Gastroesophageal sphincter (tissue), 4 donors: ENCODE measurements at regions not wholly inside any gene's neighbourhood (a gene's known extent, or its start where the extent isn't known, plus 50 kb on each side); places are given as distances from the start of the nearest gene placed in this dataset.

Experiments used
- ATAC-seq: fragments of 150-250 bp; one replicate; pipeline ENCODE4 v1.9.1; 2016; ENCODE audit warnings: mild to moderate bottlenecking, moderate library complexity
- H3K27ac ChIP-seq, 4 donors: fragments of 200-600 bp; sonication (generic) in 3 of 4; 1 replicate in 3 of 4; 2 replicates in 1 of 4; pipeline ENCODE4 v1.5.1; 2016 to 2019
- H3K27me3 ChIP-seq: fragments of 200-600 bp; sonication (generic); one replicate; pipeline ENCODE4 v1.5.1; 2019
- H3K36me3 ChIP-seq, 2 donors: fragments of 200-600 bp; sonication (generic); one replicate each; pipeline ENCODE4 v1.5.1; 2019; ENCODE audit warnings: control low read depth in 1 of 2
- H3K4me1 ChIP-seq, 3 donors: fragments of 200-600 bp; sonication (generic); 1 replicate in 2 of 3; 2 replicates in 1 of 3; pipeline ENCODE4 v1.5.1; 2016 to 2019; ENCODE audit warnings: control low read depth in 2 of 3
- H3K4me3 ChIP-seq, 2 donors: fragments of 200-600 bp; sonication (generic); one replicate each; pipeline ENCODE4 v1.5.1; 2019; ENCODE audit warnings: mild to moderate bottlenecking in 1 of 2, moderate library complexity in 1 of 2
- H3K9me3 ChIP-seq, 3 donors: fragments of 200-600 bp; sonication (generic); one replicate each; pipeline ENCODE4 v1.5.1; 2017 to 2019; ENCODE audit warnings: control low read depth in 2 of 3
- EP300 ChIP-seq: sonication (generic); formaldehyde crosslinking; IDR thresholded peaks from one replicate; pipeline ENCODE4 v1.6.1; 2017; ENCODE audit warnings: antibody characterized with exemption, mild to moderate bottlenecking
- POLR2A ChIP-seq, 2 donors: fragments of 450-650 bp; IDR thresholded peaks; one replicate each; pipeline ENCODE4 v1.6.1; 2017; ENCODE audit warnings: antibody characterized with exemption in 2 of 2, mild to moderate bottlenecking in 2 of 2, moderate library complexity in 1 of 2
- POLR2AphosphoS5 ChIP-seq: sonication (generic); formaldehyde crosslinking; IDR thresholded peaks from one replicate; pipeline ENCODE4 v1.6.1; 2017; ENCODE audit warnings: antibody characterized with exemption
- WGBS, 2 donors: methylation state at CpG; one replicate each; pipeline ENCODE4 v1.1.5; 2018; ENCODE audit warnings: low coverage in 1 of 2; 5-methylcytosine and 5-hydroxymethylcytosine counted together
- TF ChIP-seq, protein P1 (sequence below), 4 experiments: fragments of 200-600 bp in 2 of 4; fragments of 450-650 bp in 2 of 4; sonication (generic) in 1 of 4; IDR thresholded peaks; one replicate each; pipeline ENCODE4 v1.5.1; 2017 to 2019; ENCODE audit warnings: antibody characterized with exemption in 4 of 4, mild to moderate bottlenecking in 2 of 4, moderate library complexity in 2 of 4

DNA sequence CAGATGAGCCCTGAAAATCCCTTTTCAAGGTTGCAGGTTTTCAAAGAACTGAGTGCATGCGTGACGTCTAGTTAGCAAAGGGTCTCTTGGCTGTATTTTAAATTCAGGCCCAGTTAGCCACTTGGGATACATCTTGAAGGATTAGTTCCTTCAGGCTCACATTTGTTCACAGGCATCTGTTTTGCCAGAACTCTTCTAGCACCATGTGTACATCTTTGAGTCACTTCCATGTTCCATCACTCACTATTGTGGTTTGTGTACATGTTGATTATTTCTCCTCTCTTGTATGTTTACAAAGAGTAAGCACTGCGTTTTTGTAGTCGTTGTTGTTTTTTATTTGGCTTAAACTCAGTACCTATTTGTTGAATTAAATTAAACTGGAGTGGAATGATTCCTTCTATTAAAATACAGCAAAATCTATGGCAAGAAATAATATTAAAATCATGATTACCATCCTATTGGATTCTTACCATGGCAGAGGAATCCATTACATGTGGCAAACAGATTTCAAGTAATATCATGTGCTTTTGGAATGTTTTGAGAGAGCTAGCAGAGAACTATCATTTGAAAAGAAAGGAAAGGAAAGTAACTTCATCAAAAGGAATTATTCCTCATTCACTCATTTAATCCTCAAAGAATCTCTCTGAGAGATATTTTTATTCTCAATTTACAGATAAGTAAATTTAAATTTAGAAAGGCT is 438.9 kb upstream of the FAR2 start:
- Histone ChIP-seq H3K4me3 (no peak overlapping the region), H3K27ac (no peak overlapping the region), H3K27me3 (no peaks in the 10 kb centered on the region), H3K4me1 (no peaks in the 10 kb centered on the region), H3K36me3 (no peaks in the 10 kb centered on the region), H3K9me3 (peaks cover 0 to 3% (median 0%) of the 10 kb centered on the region in 3 donors)
- 83 to 86% methylated on average over 4 of the region's 4 CpGs for WGBS, 2 donors
- TF ChIP-seq, protein P1, sequence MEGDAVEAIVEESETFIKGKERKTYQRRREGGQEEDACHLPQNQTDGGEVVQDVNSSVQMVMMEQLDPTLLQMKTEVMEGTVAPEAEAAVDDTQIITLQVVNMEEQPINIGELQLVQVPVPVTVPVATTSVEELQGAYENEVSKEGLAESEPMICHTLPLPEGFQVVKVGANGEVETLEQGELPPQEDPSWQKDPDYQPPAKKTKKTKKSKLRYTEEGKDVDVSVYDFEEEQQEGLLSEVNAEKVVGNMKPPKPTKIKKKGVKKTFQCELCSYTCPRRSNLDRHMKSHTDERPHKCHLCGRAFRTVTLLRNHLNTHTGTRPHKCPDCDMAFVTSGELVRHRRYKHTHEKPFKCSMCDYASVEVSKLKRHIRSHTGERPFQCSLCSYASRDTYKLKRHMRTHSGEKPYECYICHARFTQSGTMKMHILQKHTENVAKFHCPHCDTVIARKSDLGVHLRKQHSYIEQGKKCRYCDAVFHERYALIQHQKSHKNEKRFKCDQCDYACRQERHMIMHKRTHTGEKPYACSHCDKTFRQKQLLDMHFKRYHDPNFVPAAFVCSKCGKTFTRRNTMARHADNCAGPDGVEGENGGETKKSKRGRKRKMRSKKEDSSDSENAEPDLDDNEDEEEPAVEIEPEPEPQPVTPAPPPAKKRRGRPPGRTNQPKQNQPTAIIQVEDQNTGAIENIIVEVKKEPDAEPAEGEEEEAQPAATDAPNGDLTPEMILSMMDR (IDR thresholded peaks at IDR 0.05): no peak
- no peak for TF ChIP-seq POLR2AphosphoS5
- no peak for TF ChIP-seq POLR2A (IDR thresholded peaks at IDR 0.05)
- TF ChIP-seq EP300: no peak
- ATAC-seq: no peak

DNA sequence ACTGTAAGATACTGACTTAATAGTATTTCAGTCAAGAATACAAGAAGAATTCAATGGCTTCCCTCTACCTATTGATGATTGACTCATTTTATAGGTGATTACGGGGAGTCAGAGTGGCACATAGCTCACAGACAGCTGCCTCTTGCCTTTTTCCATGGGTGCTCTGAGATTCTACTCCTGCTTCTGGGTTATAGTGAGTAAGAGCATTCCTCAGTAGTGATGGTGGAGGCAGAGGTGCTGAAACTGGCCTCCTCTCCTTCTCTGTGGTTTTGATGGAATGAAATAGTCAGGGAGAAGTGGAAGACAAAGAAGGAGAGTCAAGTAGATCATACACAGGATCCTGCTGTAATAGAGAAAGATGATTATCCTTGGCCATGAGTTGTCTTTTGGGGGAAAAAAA is 438.2 kb upstream of the FAR2 start:
- ATAC-seq: no peak
- Histone ChIP-seq H3K27ac (no peak overlapping the region), H3K9me3 (peaks cover 0 to 6% (median 0%) of the 10 kb centered on the region in 3 donors), H3K36me3 (no peaks in the 10 kb centered on the region), H3K4me3 (no peak overlapping the region), H3K27me3 (no peaks in the 10 kb centered on the region), H3K4me1 (no peaks in the 10 kb centered on the region)
- TF ChIP-seq EP300: no peak
- no peak for TF ChIP-seq POLR2AphosphoS5
- no peak for TF ChIP-seq POLR2A (IDR thresholded peaks at IDR 0.05)
- TF ChIP-seq, protein P1 (IDR thresholded peaks at IDR 0.05): no peak
- WGBS, 2 donors: 100% methylated on average over 1 of the region's 1 CpG

DNA sequence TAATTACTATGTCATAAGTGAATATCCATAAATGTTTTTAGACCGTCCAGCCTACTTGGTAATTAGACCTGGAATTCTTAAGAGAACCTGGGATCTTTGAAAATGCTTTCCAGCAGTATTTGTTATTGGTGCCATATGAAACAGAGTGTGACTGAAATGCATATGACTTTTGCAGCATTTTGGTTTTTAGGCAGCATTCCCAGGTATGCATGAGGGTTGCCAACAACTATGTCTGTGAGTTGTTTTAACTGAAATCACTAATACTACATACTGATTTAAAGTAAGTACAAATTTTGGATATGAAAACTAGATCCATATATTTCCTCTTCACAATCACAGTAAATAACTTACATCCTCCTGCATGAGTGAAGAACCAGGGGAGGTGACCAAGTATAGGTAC is 437.7 kb upstream of the FAR2 start:
- Histone ChIP-seq H3K4me1 (no peaks in the 10 kb centered on the region), H3K9me3 (peaks cover 0 to 6% (median 0%) of the 10 kb centered on the region in 3 donors), H3K27ac (no peak overlapping the region), H3K4me3 (no peak overlapping the region), H3K36me3 (no peaks in the 10 kb centered on the region), H3K27me3 (no peaks in the 10 kb centered on the region)
- no peak for TF ChIP-seq EP300
- no peak for TF ChIP-seq POLR2AphosphoS5
- TF ChIP-seq POLR2A (IDR thresholded peaks at IDR 0.05): no peak
- TF ChIP-seq, protein P1 (IDR thresholded peaks at IDR 0.05): no peak
- WGBS, 2 donors: 80 to 100% methylated on average over 1 of the region's 1 CpG
- ATAC-seq: no peak

DNA sequence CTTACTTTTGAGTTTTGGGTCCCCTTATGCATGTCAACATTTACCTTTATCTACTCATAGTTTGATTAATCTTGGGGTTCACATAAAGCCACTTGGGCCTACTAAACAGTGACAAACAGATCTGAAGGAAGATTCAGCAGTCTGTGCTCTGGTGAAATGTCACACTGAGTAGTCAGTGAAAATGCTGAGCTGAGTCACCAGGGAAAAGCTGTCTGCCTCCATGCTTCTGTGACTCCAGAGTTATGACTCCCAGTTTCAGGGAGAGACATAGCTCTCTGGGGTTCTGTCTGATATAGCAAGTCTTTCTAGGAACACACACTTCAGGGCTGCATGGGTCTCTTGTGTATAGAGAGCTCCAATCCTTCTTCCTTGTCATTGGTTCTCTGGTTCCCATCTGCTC is 406.3 kb upstream of the FAR2 start:
- Histone ChIP-seq H3K4me1 (no peaks in the 10 kb centered on the region), H3K27me3 (no peaks in the 10 kb centered on the region), H3K4me3 (no peak overlapping the region), H3K36me3 (no peaks in the 10 kb centered on the region), H3K27ac (no peak overlapping the region), H3K9me3 (peaks cover 0 to 8% (median 0%) of the 10 kb centered on the region in 3 donors)
- no peak for ATAC-seq
- TF ChIP-seq EP300 (no peak), POLR2AphosphoS5 (no peak), POLR2A (IDR thresholded peaks at IDR 0.05) (no peak)
- TF ChIP-seq, protein P1 (IDR thresholded peaks at IDR 0.05): no peak

DNA sequence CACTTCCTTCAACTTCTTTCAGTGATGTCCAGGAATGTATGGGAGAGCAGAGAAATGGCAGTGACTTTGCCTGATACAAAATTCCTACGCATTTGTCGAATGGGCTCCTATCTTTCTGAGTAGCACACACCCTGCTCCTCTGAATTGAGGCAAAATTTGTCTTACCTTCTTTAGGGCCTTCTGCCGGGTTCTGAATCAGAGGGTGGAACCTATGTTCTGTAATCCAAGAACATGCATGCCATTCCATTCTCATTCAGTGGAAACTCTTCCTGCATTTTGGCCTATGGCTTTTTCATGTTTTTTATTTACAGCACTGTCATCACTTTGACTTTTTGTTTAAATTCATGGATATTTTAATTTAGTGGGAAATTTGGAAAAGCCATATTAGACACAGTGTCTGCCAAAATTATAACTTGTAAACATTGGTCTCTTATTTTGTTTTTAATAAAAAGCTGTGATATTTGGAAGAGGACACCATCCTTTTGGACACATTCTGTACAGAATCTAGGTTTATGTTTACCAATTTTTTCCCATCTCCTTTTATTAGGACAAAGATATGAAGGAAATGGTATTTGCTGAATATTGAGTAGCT is 402.2 kb upstream of the FAR2 start:
- no peaks in the 10 kb centered on the region for H3K36me3 ChIP-seq
- H3K27ac ChIP-seq: no peak overlapping the region
- ATAC-seq: no peak
- H3K4me1 ChIP-seq: no peaks in the 10 kb centered on the region
- no peaks in the 10 kb centered on the region for H3K9me3 ChIP-seq
- H3K27me3 ChIP-seq: no peaks in the 10 kb centered on the region
- H3K4me3 ChIP-seq: no peak overlapping the region
- TF ChIP-seq EP300 (no peak), POLR2AphosphoS5 (no peak), POLR2A (IDR thresholded peaks at IDR 0.05) (no peak)
- TF ChIP-seq, protein P1 (IDR thresholded peaks at IDR 0.05): no peak
- 78 to 93% methylated on average over 3 of the region's 3 CpGs for WGBS, 2 donors
